Glutamatergic neuron (in vitro differentiated cells): ENCODE measurements at regions not wholly inside any gene's neighbourhood (a gene's known extent, or its start where the extent isn't known, plus 50 kb on each side); places are given as distances from the start of the nearest gene placed in this dataset.

Experiments
- DNase-seq: peaks from one replicate; pipeline ENCODE4 v3.0.0; 2022
- H3K27ac Mint-ChIP-seq: one replicate; pipeline ENCODE4 v1.8.0; 2020; ENCODE audit warnings: mild to moderate bottlenecking, mixed read lengths, inconsistent platforms; ENCODE audit not compliant: unreplicated experiment
- H3K27me3 Mint-ChIP-seq: one replicate; pipeline ENCODE4 v1.8.0; 2020; ENCODE audit warnings: mild to moderate bottlenecking, moderate library complexity, mixed read lengths, inconsistent platforms; ENCODE audit not compliant: unreplicated experiment
- H3K36me3 Mint-ChIP-seq: one replicate; pipeline ENCODE4 v1.8.0; 2020; ENCODE audit warnings: mild to moderate bottlenecking, mixed read lengths, inconsistent platforms; ENCODE audit not compliant: unreplicated experiment
- H3K4me1 Mint-ChIP-seq: one replicate; pipeline ENCODE4 v1.8.0; 2020; ENCODE audit warnings: mild to moderate bottlenecking, low read depth, mixed read lengths, inconsistent platforms; ENCODE audit not compliant: unreplicated experiment
- H3K4me3 Mint-ChIP-seq: one replicate; pipeline ENCODE4 v1.8.0; 2020; ENCODE audit warnings: mild to moderate bottlenecking, mixed read lengths, inconsistent platforms; ENCODE audit not compliant: unreplicated experiment
- H3K9me3 Mint-ChIP-seq: one replicate; pipeline ENCODE4 v1.8.0; 2020; ENCODE audit warnings: mild to moderate bottlenecking, moderate library complexity, mixed read lengths, inconsistent platforms; ENCODE audit not compliant: unreplicated experiment
- TF ChIP-seq, protein P1 (sequence below): fragments of 200-600 bp; sonication (generic); IDR thresholded peaks from one replicate; pipeline ENCODE4 v1.5.0; 2021; ENCODE audit not compliant: partially characterized antibody, unreplicated experiment

DNA sequence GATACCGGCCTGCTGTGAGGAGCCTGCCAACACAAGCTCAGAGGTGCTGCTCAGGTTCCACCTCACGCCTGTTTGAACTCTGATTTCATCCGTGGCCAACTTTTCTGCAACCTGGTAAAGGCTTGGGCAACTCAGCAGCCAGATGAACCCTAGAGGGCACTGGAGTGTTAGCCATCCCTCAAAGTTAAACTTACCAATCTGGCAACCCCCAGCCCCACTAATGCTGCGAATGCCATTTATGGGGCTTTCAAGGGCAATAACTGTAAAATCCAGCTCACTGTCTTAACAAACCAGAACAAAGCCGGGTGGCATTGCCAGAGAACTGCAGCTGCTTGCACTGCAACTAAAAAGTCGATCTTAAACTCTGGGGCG, 105.5 kb downstream of the AXIN2 start:
- Mint-ChIP-seq H3K36me3 (no peaks in the 10 kb centered on the region), H3K27me3 (no peaks in the 10 kb centered on the region), H3K27ac (no peak overlapping the region), H3K9me3 (peaks cover 6% of the 10 kb centered on the region), H3K4me1 (peaks cover 4% of the 10 kb centered on the region), H3K4me3 (no peak overlapping the region)
- DNase-seq = no peak
- TF ChIP-seq, protein P1, sequence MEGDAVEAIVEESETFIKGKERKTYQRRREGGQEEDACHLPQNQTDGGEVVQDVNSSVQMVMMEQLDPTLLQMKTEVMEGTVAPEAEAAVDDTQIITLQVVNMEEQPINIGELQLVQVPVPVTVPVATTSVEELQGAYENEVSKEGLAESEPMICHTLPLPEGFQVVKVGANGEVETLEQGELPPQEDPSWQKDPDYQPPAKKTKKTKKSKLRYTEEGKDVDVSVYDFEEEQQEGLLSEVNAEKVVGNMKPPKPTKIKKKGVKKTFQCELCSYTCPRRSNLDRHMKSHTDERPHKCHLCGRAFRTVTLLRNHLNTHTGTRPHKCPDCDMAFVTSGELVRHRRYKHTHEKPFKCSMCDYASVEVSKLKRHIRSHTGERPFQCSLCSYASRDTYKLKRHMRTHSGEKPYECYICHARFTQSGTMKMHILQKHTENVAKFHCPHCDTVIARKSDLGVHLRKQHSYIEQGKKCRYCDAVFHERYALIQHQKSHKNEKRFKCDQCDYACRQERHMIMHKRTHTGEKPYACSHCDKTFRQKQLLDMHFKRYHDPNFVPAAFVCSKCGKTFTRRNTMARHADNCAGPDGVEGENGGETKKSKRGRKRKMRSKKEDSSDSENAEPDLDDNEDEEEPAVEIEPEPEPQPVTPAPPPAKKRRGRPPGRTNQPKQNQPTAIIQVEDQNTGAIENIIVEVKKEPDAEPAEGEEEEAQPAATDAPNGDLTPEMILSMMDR = no peak

DNA sequence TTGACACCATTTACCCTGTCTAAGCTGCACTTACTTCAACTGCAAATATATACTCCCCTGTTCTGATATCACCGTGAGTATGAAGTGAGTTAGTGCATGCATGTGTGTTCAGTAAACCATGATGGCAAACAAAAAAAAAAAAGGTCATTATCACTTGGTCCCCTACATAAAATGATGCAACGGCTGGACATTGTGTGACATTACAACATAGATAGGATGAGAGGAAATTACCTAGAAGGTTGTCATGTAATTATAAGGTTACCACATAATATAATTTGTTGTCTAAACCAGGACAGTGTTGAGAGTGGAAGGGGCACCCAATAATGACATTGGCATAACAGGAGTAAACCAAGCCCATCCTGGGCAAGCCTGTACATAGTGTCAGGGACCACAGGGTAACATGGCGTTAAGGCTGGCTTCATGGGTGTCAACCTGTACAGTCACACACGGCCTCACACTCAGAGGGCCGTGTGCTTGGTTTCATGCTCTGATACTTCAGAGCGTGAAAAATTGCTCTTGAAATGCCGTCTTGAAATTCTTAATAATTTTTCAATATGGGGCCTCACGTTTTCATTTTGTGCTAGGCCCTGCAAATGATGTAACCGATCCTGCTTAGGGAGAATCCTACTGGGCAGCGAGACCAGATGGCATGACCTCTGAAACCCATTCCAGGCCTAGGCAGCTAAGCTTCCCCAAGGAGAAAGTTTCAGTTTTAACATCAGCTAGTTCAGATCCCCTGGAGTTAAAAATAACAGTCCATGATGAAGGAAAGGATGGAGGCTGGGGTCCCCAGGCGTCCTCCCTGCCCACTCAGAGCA, 106.1 kb downstream of the AXIN2 start:
- H3K36me3 Mint-ChIP-seq = no peaks in the 10 kb centered on the region
- peaks cover 6% of the 10 kb centered on the region for H3K9me3 Mint-ChIP-seq
- no peak overlapping the region for H3K4me3 Mint-ChIP-seq
- H3K27ac Mint-ChIP-seq = no peak overlapping the region
- H3K4me1 Mint-ChIP-seq = peaks cover 4% of the 10 kb centered on the region
- H3K27me3 Mint-ChIP-seq = no peaks in the 10 kb centered on the region
- DNase-seq = no peak
- TF ChIP-seq, protein P1 = no peak

DNA sequence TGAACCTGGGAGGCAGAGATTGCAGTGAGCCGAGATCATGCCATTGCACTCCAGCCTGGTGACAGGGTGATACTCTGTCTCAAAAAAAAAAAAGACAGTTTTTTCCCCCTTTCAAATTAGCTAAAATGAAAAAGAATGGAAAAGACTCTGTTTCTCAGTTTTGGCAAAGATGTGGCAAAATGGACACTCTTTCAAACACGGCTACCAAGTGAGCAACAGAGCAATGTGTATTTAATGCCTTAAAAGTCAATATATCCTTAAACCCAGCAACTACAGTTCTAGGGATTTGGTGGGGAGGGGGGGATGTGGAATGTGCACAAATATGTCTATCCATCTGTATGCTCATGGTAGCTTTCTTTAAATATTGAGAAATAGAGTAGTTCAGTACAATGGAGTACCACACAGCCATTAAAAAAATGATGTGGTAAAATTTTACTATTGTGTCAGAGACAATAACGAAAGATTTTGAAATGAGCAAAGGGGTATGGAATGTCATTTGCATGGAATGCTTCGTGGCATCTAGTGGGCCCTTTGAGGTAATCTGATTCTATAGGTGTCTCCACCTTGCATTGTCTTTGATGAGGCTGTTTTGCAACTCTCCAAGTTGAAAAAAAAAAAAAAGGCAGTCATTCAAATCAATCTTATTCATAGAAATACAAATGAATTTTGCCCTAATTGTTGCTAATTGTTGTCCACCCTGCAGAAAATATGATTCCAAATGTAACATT, 108.1 kb downstream of the AXIN2 start:
- H3K36me3 Mint-ChIP-seq = no peaks in the 10 kb centered on the region
- DNase-seq = no peak
- TF ChIP-seq, protein P1 = no peak
- no peak overlapping the region for H3K4me3 Mint-ChIP-seq
- H3K4me1 Mint-ChIP-seq = peaks cover 4% of the 10 kb centered on the region
- peaks cover 8% of the 10 kb centered on the region for H3K9me3 Mint-ChIP-seq
- no peaks in the 10 kb centered on the region for H3K27me3 Mint-ChIP-seq
- H3K27ac Mint-ChIP-seq = no peak overlapping the region

DNA sequence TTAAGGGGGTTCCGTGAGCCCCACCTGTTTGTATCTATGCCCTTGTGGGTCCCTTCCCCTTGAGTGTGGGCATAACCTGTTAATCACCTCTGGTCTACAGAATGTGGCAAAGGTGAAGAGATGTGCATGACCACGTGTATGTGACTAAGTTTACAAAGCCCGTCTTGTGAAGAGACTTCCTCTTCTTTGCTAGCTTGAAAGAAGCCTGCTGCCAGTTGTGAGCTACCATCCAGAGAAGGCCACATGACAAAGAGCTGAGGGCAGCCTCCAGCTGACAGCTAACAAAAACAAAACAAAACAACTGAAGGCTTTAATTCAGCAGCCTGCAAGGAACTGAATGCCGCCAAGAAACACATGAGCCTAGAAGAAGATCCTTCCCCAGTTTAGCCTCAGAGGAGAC, 112.0 kb downstream of the AXIN2 start:
- Mint-ChIP-seq H3K4me1 (no peaks in the 10 kb centered on the region), H3K36me3 (no peaks in the 10 kb centered on the region), H3K27ac (no peak overlapping the region), H3K4me3 (no peak overlapping the region), H3K27me3 (peaks cover 4% of the 10 kb centered on the region), H3K9me3 (peaks cover 5% of the 10 kb centered on the region)
- TF ChIP-seq, protein P1 = no peak
- no peak for DNase-seq

DNA sequence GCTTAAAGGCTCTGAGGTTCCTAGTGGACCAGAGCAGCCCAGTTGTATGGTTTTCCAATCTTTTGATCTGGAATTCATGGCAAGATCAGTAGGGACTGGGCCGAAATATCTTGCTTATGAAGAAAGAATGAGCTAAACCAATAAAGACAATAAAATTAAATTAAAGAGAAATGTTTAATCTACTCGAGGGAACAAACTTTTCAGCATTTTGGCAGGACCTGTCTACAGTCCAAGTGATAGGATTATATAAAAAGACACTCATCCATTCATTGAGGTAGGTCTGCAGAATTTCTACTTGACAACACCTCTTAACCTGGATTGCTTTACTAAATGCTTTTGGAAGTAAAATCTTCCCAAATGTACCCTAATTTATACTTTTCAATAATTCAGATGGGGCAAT, 113.6 kb downstream of the AXIN2 start:
- H3K9me3 Mint-ChIP-seq = peaks cover 5% of the 10 kb centered on the region
- no peak for DNase-seq
- H3K4me3 Mint-ChIP-seq = no peak overlapping the region
- H3K4me1 Mint-ChIP-seq = no peaks in the 10 kb centered on the region
- no peaks in the 10 kb centered on the region for H3K36me3 Mint-ChIP-seq
- TF ChIP-seq, protein P1 = no peak
- peaks cover 4% of the 10 kb centered on the region for H3K27me3 Mint-ChIP-seq
- no peak overlapping the region for H3K27ac Mint-ChIP-seq
